GM23338 (cell line): ENCODE measurements at regions not wholly inside any gene's neighbourhood (a gene's known extent, or its start where the extent isn't known, plus 50 kb on each side); places are given as distances from the start of the nearest gene placed in this dataset.

ENCODE experiments used
- ATAC-seq: fragments of 200-7000 bp; cut with Tn5 transposase; 3 replicates; pipeline ENCODE4 v1.9.1; 2020
- DNase-seq: peaks from one replicate; pipeline ENCODE4 v3.0.0-alpha.2; 2015; ENCODE audit warnings: low spot score
- H2AFZ ChIP-seq: fragments of 200-600 bp; sonication (generic); 2 replicates; pipeline ENCODE4 v1.8.0; 2016; ENCODE audit warnings: antibody characterized with exemption, mild to moderate bottlenecking, moderate library complexity
- H3F3A ChIP-seq: fragments of 200-600 bp; sonication (generic); replicated peaks from 2 replicates; pipeline ENCODE4 v1.8.0; 2017; ENCODE audit warnings: antibody characterized with exemption, mixed run types, low read depth
- H3K27ac ChIP-seq: fragments of 200-600 bp; sonication (generic); 2 replicates; pipeline ENCODE4 v1.6.1; 2016; ENCODE audit warnings: low read depth
- H3K27me3 ChIP-seq: fragments of 200-600 bp; sonication (generic); 2 replicates; pipeline ENCODE4 v1.8.0; 2016; ENCODE audit warnings: mild to moderate bottlenecking, mixed run types, moderate library complexity; ENCODE audit not compliant: insufficient read depth
- H3K36me3 ChIP-seq: fragments of 200-600 bp; sonication (generic); 2 replicates; pipeline ENCODE4 v1.8.0; 2016; ENCODE audit warnings: mild to moderate bottlenecking; ENCODE audit not compliant: insufficient read depth
- H3K4me1 ChIP-seq: fragments of 200-600 bp; sonication (generic); 2 replicates; pipeline ENCODE4 v1.8.0; 2016; ENCODE audit warnings: mild to moderate bottlenecking, moderate library complexity; ENCODE audit not compliant: insufficient read depth
- H3K4me2 ChIP-seq: fragments of 200-600 bp; sonication (generic); 2 replicates; pipeline ENCODE4 v1.7.1; 2017; ENCODE audit warnings: mixed run types
- H3K4me3 ChIP-seq: fragments of 200-600 bp; sonication (generic); 2 replicates; pipeline ENCODE4 v1.6.1; 2016; ENCODE audit warnings: mixed run types
- H3K79me2 ChIP-seq: fragments of 200-600 bp; sonication (generic); replicated peaks from 2 replicates; pipeline ENCODE4 v1.8.0; 2017; ENCODE audit warnings: mild to moderate bottlenecking; ENCODE audit not compliant: insufficient read depth
- H3K9me2 ChIP-seq: fragments of 200-600 bp; sonication (generic); 2 replicates; pipeline ENCODE4 v1.8.0; 2017; ENCODE audit not compliant: insufficient read depth
- H4K20me1 ChIP-seq: fragments of 200-600 bp; sonication (generic); replicated peaks from 2 replicates; pipeline ENCODE4 v1.8.0; 2017; ENCODE audit warnings: mild to moderate bottlenecking; ENCODE audit not compliant: insufficient read depth
- H3K27ac Mint-ChIP-seq: 2 replicates; pipeline ENCODE4 v1.8.0; 2020; ENCODE audit warnings: inconsistent platforms, mild to moderate bottlenecking, moderate library complexity, mixed read lengths
- H3K27me3 Mint-ChIP-seq: 3 replicates; pipeline ENCODE4 v1.8.0; 2022; ENCODE audit warnings: low read depth, mild to moderate bottlenecking, moderate library complexity, mixed read lengths, inconsistent platforms; ENCODE audit not compliant: insufficient read depth, poor library complexity
- H3K36me3 Mint-ChIP-seq: 3 replicates; pipeline ENCODE4 v1.8.0; 2021; ENCODE audit warnings: low read depth, mild to moderate bottlenecking, inconsistent platforms, moderate library complexity, mixed read lengths
- H3K4me1 Mint-ChIP-seq: 3 replicates; pipeline ENCODE4 v1.8.0; 2020; ENCODE audit warnings: mild to moderate bottlenecking, inconsistent platforms, mixed read lengths
- H3K4me3 Mint-ChIP-seq: 3 replicates; pipeline ENCODE4 v1.8.0; 2021; ENCODE audit warnings: moderate library complexity, mild to moderate bottlenecking, inconsistent platforms, mixed read lengths
- H3K9me3 Mint-ChIP-seq: 3 replicates; pipeline ENCODE4 v1.8.0; 2020; ENCODE audit warnings: moderate library complexity, mild to moderate bottlenecking, inconsistent platforms, mixed read lengths
- CREB1 ChIP-seq: fragments of 250-450 bp; sonication (Bioruptor Pico); IDR thresholded peaks from 2 replicates; pipeline ENCODE4 v1.5.0; 2020; ENCODE audit warnings: low read depth, mild to moderate bottlenecking, moderate library complexity
- CTCF ChIP-seq, 2 experiments: fragments of 200-600 bp in 1 of 2; sonication (generic) in 1 of 2; conservative IDR thresholded peaks; 2 replicates each; pipeline versions ENCODE4 v1.5.1 to v1.6.1; 2016 to 2017; ENCODE audit warnings: antibody characterized with exemption in 2 of 2, low read depth in 2 of 2, mild to moderate bottlenecking in 2 of 2, moderate library complexity in 1 of 2
- EZH2 ChIP-seq: fragments of 200-600 bp; sonication (generic); IDR thresholded peaks from one replicate; pipeline ENCODE4 v1.8.0; 2017; ENCODE audit warnings: antibody characterized with exemption, mild to moderate bottlenecking, low read depth; ENCODE audit not compliant: unreplicated experiment
- NANOG ChIP-seq: IDR thresholded peaks from 2 replicates; pipeline ENCODE4 v1.6.1; 2016; ENCODE audit warnings: antibody characterized with exemption, borderline replicate concordance
- POLR2AphosphoS5 ChIP-seq: IDR thresholded peaks from 2 replicates; pipeline ENCODE4 v1.6.1; 2016; ENCODE audit warnings: antibody characterized with exemption, low read depth
- ZNF114 ChIP-seq: fragments of 250-450 bp; sonication (Bioruptor Pico); IDR thresholded peaks from 2 replicates; pipeline ENCODE4 v1.5.0; 2020; ENCODE audit warnings: mild to moderate bottlenecking, moderate library complexity
- ZNF331 ChIP-seq: fragments of 250-450 bp; sonication (Bioruptor Pico); IDR thresholded peaks from 2 replicates; pipeline ENCODE4 v1.5.0; 2020; ENCODE audit warnings: low read depth, mild to moderate bottlenecking, moderate library complexity
- ZNF462 ChIP-seq: fragments of 250-450 bp; sonication (Bioruptor Pico); IDR thresholded peaks from 2 replicates; pipeline ENCODE4 v1.5.0; 2020; ENCODE audit warnings: mild to moderate bottlenecking, moderate library complexity

- no peak for TF ChIP-seq ZNF462 (CRISPR knock-in tag)
- no peak for TF ChIP-seq ZNF331 (CRISPR knock-in tag)
- TF ChIP-seq ZNF114, result no peak
- no peak for TF ChIP-seq NANOG
- TF ChIP-seq EZH2, result no peak
These were observed 322.1 kb downstream of the HRH4 start (continued) for GRCh38 chr18:24782566-24782965.

GRCh38 chr18:24785019-24785418 lies 324.6 kb downstream of the HRH4 start:
- Histone ChIP-seq H4K20me1 (no peaks in the 10 kb centered on the region), H3K9me2 (peaks cover 17% of the 10 kb centered on the region), H2AFZ (no peak overlapping the region), H3K79me2 (no peaks in the 10 kb centered on the region), H3K27ac (no peak overlapping the region), H3K4me2 (no peak overlapping the region), H3K27me3 (no peaks in the 10 kb centered on the region), H3K4me3 (no peak overlapping the region), H3K4me1 (no peaks in the 10 kb centered on the region), H3F3A (no peaks in the 10 kb centered on the region), H3K36me3 (no peaks in the 10 kb centered on the region)
- H3K36me3 Mint-ChIP-seq, result no peaks in the 10 kb centered on the region; the same call in 2 of the 3 replicates
- peaks cover 9% of the 10 kb centered on the region; the same call in 1 of the 3 replicates for H3K9me3 Mint-ChIP-seq
- H3K27ac Mint-ChIP-seq, result no peak overlapping the region
- ATAC-seq, result no peak
- no peak for DNase-seq
- peaks cover under 1% of the 10 kb centered on the region; the same call in 2 of the 3 replicates for H3K4me1 Mint-ChIP-seq
- no peaks in the 10 kb centered on the region for H3K27me3 Mint-ChIP-seq
- no peak overlapping the region for H3K4me3 Mint-ChIP-seq
- no peak for TF ChIP-seq ZNF331 (CRISPR knock-in tag)
- no peak for TF ChIP-seq ZNF462 (CRISPR knock-in tag)
- TF ChIP-seq NANOG, result no peak
- no peak for TF ChIP-seq POLR2AphosphoS5
- no peak for TF ChIP-seq CTCF (conservative IDR thresholded peaks at IDR 0.05; ENCODE audit: low read depth in 2 of 2)
- no peak for TF ChIP-seq EZH2
- no peak for TF ChIP-seq CREB1 (CRISPR knock-in tag)
